SK-N-SH treated with all-trans-retinoic acid at 6 μM for 48 hours (cell line): ENCODE measurements at regions not wholly inside any gene's neighbourhood (a gene's known extent, or its start where the extent isn't known, plus 50 kb on each side); places are given as distances from the start of the nearest gene placed in this dataset.

Experiments used
- ATAC-seq: fragments of 200-7000 bp; cut with Tn5 transposase; 3 replicates; pipeline ENCODE4 v1.9.1; 2020; ENCODE audit warnings: mild to moderate bottlenecking, moderate library complexity
- ARNTL ChIP-seq: fragments of 450-650 bp; formaldehyde crosslinking; IDR thresholded peaks from 2 replicates; pipeline ENCODE4 v1.5.0; 2020; ENCODE audit warnings: low read depth, mild to moderate bottlenecking, moderate library complexity, borderline replicate concordance
- BACH2 ChIP-seq: fragments of 250-450 bp; sonication (Bioruptor Pico); IDR thresholded peaks from 2 replicates; pipeline ENCODE4 v1.9.0; 2021; ENCODE audit warnings: mild to moderate bottlenecking, borderline replicate concordance
- CREB5 ChIP-seq: fragments of 250-450 bp; sonication (Bioruptor Pico); IDR thresholded peaks from 2 replicates; pipeline ENCODE4 v1.5.1; 2020; ENCODE audit warnings: low read depth, mild to moderate bottlenecking, moderate library complexity
- CSDC2 ChIP-seq: fragments of 250-450 bp; sonication (Bioruptor Pico); IDR thresholded peaks from 2 replicates; pipeline ENCODE4 v1.5.0; 2020; ENCODE audit warnings: mild to moderate bottlenecking, moderate library complexity
- CSRNP3 ChIP-seq: fragments of 250-450 bp; sonication (Bioruptor Pico); IDR thresholded peaks from 2 replicates; pipeline ENCODE4 v1.5.1; 2021; ENCODE audit warnings: mild to moderate bottlenecking, moderate library complexity
- ESRRG ChIP-seq: fragments of 250-450 bp; sonication (Bioruptor Pico); IDR thresholded peaks from 2 replicates; pipeline ENCODE4 v1.6.1; 2021; ENCODE audit warnings: mild to moderate bottlenecking
- GLIS3 ChIP-seq: fragments of 250-450 bp; sonication (Bioruptor Pico); IDR thresholded peaks from 2 replicates; pipeline ENCODE4 v1.5.0; 2020; ENCODE audit warnings: mild to moderate bottlenecking, moderate library complexity
- ISL1 ChIP-seq: fragments of 250-450 bp; sonication (Bioruptor Pico); IDR thresholded peaks from 2 replicates; pipeline ENCODE4 v2.1.2; 2022; ENCODE audit warnings: mild to moderate bottlenecking, moderate library complexity
- OSR1 ChIP-seq: fragments of 250-450 bp; sonication (Bioruptor Pico); IDR thresholded peaks from 2 replicates; pipeline ENCODE4 v1.8.0; 2022; ENCODE audit warnings: moderate library complexity, mild to moderate bottlenecking, inconsistent platforms
- PATZ1 ChIP-seq: fragments of 250-450 bp; sonication (Bioruptor Pico); IDR thresholded peaks from 2 replicates; pipeline ENCODE4 v1.8.0; 2020; ENCODE audit warnings: mild to moderate bottlenecking, moderate library complexity, borderline replicate concordance
- POU6F1 ChIP-seq: fragments of 250-450 bp; sonication (Bioruptor Pico); IDR thresholded peaks from 2 replicates; pipeline ENCODE4 v1.8.0; 2021; ENCODE audit warnings: low read depth, mild to moderate bottlenecking, moderate library complexity, borderline replicate concordance
- PPARA ChIP-seq: fragments of 250-450 bp; sonication (Bioruptor Pico); IDR thresholded peaks from 2 replicates; pipeline ENCODE4 v1.5.0; 2020; ENCODE audit warnings: mild to moderate bottlenecking, borderline replicate concordance
- RARB ChIP-seq: fragments of 250-450 bp; sonication (Bioruptor Pico); IDR thresholded peaks from 2 replicates; pipeline ENCODE4 v1.8.0; 2021; ENCODE audit warnings: mild to moderate bottlenecking, moderate library complexity
- SNAI2 ChIP-seq: fragments of 250-450 bp; sonication (Bioruptor Pico); IDR thresholded peaks from 2 replicates; pipeline ENCODE4 v1.5.0; 2020; ENCODE audit warnings: mild to moderate bottlenecking, moderate library complexity
- TSHZ2 ChIP-seq: fragments of 250-450 bp; sonication (Bioruptor Pico); IDR thresholded peaks from 2 replicates; pipeline ENCODE4 v1.5.0; 2020; ENCODE audit warnings: mild to moderate bottlenecking, moderate library complexity
- ZC3H10 ChIP-seq: fragments of 250-450 bp; sonication (Bioruptor Pico); IDR thresholded peaks from 2 replicates; pipeline ENCODE4 v1.5.1; 2021; ENCODE audit warnings: mild to moderate bottlenecking, moderate library complexity
- ZFP3 ChIP-seq: fragments of 250-450 bp; sonication (Bioruptor Pico); IDR thresholded peaks from 2 replicates; pipeline ENCODE4 v1.5.0; 2020; ENCODE audit warnings: mild to moderate bottlenecking, moderate library complexity
- ZFP30 ChIP-seq: fragments of 450-650 bp; formaldehyde crosslinking; IDR thresholded peaks from 2 replicates; pipeline ENCODE4 v1.5.0; 2022; ENCODE audit warnings: mild to moderate bottlenecking, moderate library complexity
- ZNF565 ChIP-seq: fragments of 450-650 bp; formaldehyde crosslinking; conservative IDR thresholded peaks from 2 replicates; pipeline ENCODE4 v1.5.0; 2020; ENCODE audit warnings: low read depth, mild to moderate bottlenecking, moderate library complexity
- ZNF70 ChIP-seq: fragments of 450-650 bp; formaldehyde crosslinking; IDR thresholded peaks from 2 replicates; pipeline ENCODE4 v1.5.0; 2020; ENCODE audit warnings: mild to moderate bottlenecking, moderate library complexity
- ZNF8 ChIP-seq: fragments of 450-650 bp; formaldehyde crosslinking; IDR thresholded peaks from 2 replicates; pipeline ENCODE4 v1.5.0; 2020; ENCODE audit warnings: mild to moderate bottlenecking, moderate library complexity

- no peak for ATAC-seq
- TF ChIP-seq PATZ1 (CRISPR knock-in tag) (no peak), SNAI2 (no peak), ARNTL (CRISPR knock-in tag) (no peak), ZC3H10 (CRISPR knock-in tag) (no peak), RARB (CRISPR knock-in tag) (no peak), ISL1 (CRISPR knock-in tag) (no peak), OSR1 (CRISPR knock-in tag) (no peak), TSHZ2 (CRISPR knock-in tag) (no peak), ESRRG (CRISPR knock-in tag) (no peak), CSRNP3 (CRISPR knock-in tag) (no peak), CSDC2 (CRISPR knock-in tag) (no peak), ZFP30 (CRISPR knock-in tag) (no peak), ZNF565 (CRISPR knock-in tag) (no peak)
Measured at GRCh38 chr2:40841856-40842255, 390.0 kb upstream of the SLC8A1 start.

GRCh38 chr2:40844353-40845277 is 392.7 kb upstream of the SLC8A1 start:
- peak; percentile 65 for ATAC-seq
- no peak for TF ChIP-seq ZFP3
- TF ChIP-seq, all 23 proteins: peak for 0

- TF ChIP-seq CSDC2 (CRISPR knock-in tag) = no peak
- no peak for TF ChIP-seq SNAI2
- no peak for TF ChIP-seq BACH2
- TF ChIP-seq ZFP3 = no peak
- no peak for TF ChIP-seq CREB5 (CRISPR knock-in tag)
- TF ChIP-seq ZNF70 = no peak
- no peak for TF ChIP-seq ZNF565 (CRISPR knock-in tag)
- no peak for TF ChIP-seq POU6F1 (CRISPR knock-in tag)
- TF ChIP-seq ZNF8 (CRISPR knock-in tag) = no peak
- no peak for TF ChIP-seq PPARA (CRISPR knock-in tag)
- TF ChIP-seq GLIS3 (CRISPR knock-in tag) = no peak
- no peak for TF ChIP-seq ARNTL (CRISPR knock-in tag)
- no peak for TF ChIP-seq CSRNP3 (CRISPR knock-in tag)
- TF ChIP-seq TSHZ2 (CRISPR knock-in tag) = no peak
- no peak for TF ChIP-seq ZFP30 (CRISPR knock-in tag)
- TF ChIP-seq, all 23 proteins: peak for 0
- no peak for ATAC-seq
Measured at GRCh38 chr2:40851661-40852060, 399.8 kb upstream of the SLC8A1 start.
